ENCODE measurements at regions not wholly inside any gene's neighbourhood (a gene's known extent, or its start where the extent isn't known, plus 50 kb on each side); places are given as distances from the start of the nearest gene placed in this dataset.

DNA sequence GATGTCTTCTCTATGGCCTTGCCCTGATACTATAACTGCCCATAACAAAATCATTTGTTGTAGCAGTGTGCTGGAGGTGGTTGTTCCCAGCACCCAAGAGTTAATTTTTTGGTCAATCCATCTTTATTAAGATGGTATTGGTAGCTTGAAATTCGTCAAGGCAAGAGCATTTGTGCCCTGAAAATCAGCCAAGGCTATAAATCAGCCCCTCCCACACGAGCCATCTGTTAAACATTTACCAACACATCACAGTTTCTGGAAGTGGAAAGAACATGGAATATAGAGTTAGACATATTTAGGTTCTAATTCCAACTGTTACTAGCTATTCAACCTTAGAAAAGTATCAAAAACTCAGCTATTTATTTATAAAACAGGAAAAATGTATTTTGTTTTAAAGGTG, 888.4 kb upstream of the GJE1 start:
- no peak overlapping the region for H3K27ac ChIP-seq
- H3K4me3 ChIP-seq = no peak overlapping the region
- H3K9me3 ChIP-seq = peaks cover 0 to 6% (median 0%) of the 10 kb centered on the region in 12 donors
- intact Hi-C loops (cut with DNase I) = no loop called here
- no peaks in the 10 kb centered on the region for H3K4me1 ChIP-seq
- TF ChIP-seq, protein P1, sequence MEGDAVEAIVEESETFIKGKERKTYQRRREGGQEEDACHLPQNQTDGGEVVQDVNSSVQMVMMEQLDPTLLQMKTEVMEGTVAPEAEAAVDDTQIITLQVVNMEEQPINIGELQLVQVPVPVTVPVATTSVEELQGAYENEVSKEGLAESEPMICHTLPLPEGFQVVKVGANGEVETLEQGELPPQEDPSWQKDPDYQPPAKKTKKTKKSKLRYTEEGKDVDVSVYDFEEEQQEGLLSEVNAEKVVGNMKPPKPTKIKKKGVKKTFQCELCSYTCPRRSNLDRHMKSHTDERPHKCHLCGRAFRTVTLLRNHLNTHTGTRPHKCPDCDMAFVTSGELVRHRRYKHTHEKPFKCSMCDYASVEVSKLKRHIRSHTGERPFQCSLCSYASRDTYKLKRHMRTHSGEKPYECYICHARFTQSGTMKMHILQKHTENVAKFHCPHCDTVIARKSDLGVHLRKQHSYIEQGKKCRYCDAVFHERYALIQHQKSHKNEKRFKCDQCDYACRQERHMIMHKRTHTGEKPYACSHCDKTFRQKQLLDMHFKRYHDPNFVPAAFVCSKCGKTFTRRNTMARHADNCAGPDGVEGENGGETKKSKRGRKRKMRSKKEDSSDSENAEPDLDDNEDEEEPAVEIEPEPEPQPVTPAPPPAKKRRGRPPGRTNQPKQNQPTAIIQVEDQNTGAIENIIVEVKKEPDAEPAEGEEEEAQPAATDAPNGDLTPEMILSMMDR (IDR thresholded peaks at IDR 0.05) = no peak
- TF ChIP-seq POLR2A (IDR thresholded peaks at IDR 0.05) = no peak
- DNase-seq = no peak
- ATAC-seq = no peak
- WGBS, 4 donors = 38 to 48% (median 43%) methylated on average over 2 of the region's 2 CpGs
- H3K36me3 ChIP-seq = no peaks in the 10 kb centered on the region
- H3K27me3 ChIP-seq = no peaks in the 10 kb centered on the region

DNA sequence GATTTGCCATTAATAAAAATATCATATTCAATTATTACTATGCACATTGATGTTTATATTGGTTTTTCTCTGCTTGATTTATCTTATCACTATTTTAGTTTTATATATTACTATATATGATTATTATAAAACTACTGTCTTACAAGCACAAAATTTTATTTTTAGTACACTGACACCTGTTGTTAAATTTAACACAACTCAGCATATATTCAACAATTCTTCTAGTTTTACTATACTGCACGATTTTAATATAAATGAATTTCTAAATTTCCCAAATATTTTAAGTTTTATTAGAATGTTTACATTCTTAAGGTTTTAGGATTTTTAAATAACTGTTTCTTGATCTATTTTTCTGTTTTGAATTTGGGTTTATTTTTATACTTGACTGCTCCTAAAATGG, 889.8 kb upstream of the GJE1 start:
- H3K4me1 ChIP-seq = no peaks in the 10 kb centered on the region
- no peaks in the 10 kb centered on the region for H3K36me3 ChIP-seq
- WGBS, 4 donors = 80 to 95% (median 88%) methylated on average over 1 of the region's 1 CpG
- intact Hi-C loops (cut with DNase I) = no loop called here
- ATAC-seq (no peak), DNase-seq (no peak)
- TF ChIP-seq, protein P1 (IDR thresholded peaks at IDR 0.05) = no peak
- no peak for TF ChIP-seq POLR2A (IDR thresholded peaks at IDR 0.05)
- no peaks in the 10 kb centered on the region for H3K9me3 ChIP-seq
- no peak overlapping the region for H3K27ac ChIP-seq
- no peak overlapping the region for H3K4me3 ChIP-seq
- H3K27me3 ChIP-seq = no peaks in the 10 kb centered on the region

- Histone ChIP-seq H3K27ac (no peak overlapping the region), H3K4me3 (no peak overlapping the region), H3K4me1 (no peaks in the 10 kb centered on the region), H3K36me3 (no peaks in the 10 kb centered on the region), H3K27me3 (no peaks in the 10 kb centered on the region), H3K9me3 (peaks cover 0 to 11% (median 0%) of the 10 kb centered on the region in 12 donors)
- ATAC-seq (no peak), DNase-seq (no peak)
- intact Hi-C loops (cut with DNase I) = no loop called here
- TF ChIP-seq POLR2A (IDR thresholded peaks at IDR 0.05) = no peak
- TF ChIP-seq, protein P1 (IDR thresholded peaks at IDR 0.05) = no peak
These were observed 903.4 kb upstream of the GJE1 start for GRCh38 chr6:141229296-141229695.

DNA sequence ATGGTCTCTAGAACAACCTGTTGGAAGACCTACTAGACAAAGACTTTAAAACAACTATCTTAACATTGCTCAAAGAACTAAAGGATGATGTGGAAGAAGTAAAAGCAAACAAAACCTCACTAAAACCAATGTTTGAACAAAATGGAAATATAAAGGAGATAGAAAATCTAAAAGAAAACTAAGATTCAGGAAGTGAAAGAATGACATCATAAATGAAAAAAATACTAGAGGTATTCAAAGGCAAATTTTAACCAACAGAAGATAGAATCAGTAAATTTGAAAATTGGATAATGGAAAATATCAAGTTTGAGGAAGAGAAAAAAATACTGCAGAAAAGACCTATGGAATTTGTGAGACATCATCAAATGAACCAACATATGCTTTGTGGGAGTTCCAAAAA, 914.1 kb upstream of the GJE1 start:
- Histone ChIP-seq H3K27me3 (no peaks in the 10 kb centered on the region), H3K27ac (no peak overlapping the region), H3K4me1 (no peaks in the 10 kb centered on the region), H3K36me3 (no peaks in the 10 kb centered on the region), H3K4me3 (no peak overlapping the region), H3K9me3 (peaks cover 0 to 41% (median 7%) of the 10 kb centered on the region in 12 donors)
- DNase-seq (no peak), ATAC-seq (no peak)
- TF ChIP-seq POLR2A (IDR thresholded peaks at IDR 0.05) = no peak
- TF ChIP-seq, protein P1 (IDR thresholded peaks at IDR 0.05) = no peak
- intact Hi-C loops (cut with DNase I) = no loop called here

All from heart left ventricle (tissue), 16 donors.